GM21723 (cell line): ENCODE measurements at regions not wholly inside any gene's neighbourhood (a gene's known extent, or its start where the extent isn't known, plus 50 kb on each side); places are given as distances from the start of the nearest gene placed in this dataset.

ENCODE experiments used
- ATAC-seq: cut with Tn5 transposase; IDR thresholded peaks from one replicate; pipeline ENCODE4 v1.9.1; 2021; ENCODE audit warnings: mild to moderate bottlenecking, moderate library complexity; ENCODE audit not compliant: unreplicated experiment

- ATAC-seq: no peak
Observed at GRCh38 chr14:71482671-71483070, 449.6 kb upstream of the RGS6 start.

DNA sequence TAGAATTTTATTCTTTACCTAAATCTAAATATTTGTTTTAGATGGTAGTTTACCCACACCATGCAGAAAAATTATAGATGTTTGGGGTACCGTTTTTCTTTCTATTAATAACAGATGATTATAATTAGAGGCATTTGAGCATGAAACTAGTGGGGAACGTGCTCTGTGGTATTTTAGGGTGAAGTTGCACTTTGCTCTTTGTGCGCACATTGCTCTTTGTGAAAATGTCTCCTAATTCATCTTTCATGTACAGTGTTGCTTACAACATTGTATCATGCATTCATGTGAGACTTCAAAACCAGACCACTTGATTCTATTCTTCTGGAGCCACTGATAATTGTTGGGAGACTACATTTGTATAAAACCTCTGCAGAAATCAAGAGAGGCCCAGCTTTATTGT is 449.1 kb upstream of the RGS6 start:
- ATAC-seq: no peak

DNA sequence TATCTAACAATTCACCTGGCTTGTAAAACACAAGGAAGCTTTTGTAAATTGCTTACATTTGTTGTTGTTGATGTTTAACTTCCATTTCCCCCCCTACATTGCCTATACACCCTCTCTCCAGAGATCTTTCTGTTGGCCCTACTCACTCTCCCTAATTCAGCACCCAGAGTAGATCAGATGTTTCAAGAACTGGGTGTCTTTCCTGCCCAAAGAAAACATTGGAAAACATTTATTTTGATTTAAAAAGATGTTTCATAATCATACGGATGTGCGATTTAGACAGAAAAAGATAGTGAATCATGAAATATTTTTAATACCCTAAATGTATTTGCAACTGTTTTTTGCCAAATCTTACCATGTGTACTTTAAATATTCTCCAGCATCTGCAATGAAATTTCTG is 446.4 kb upstream of the RGS6 start:
- ATAC-seq: no peak

DNA sequence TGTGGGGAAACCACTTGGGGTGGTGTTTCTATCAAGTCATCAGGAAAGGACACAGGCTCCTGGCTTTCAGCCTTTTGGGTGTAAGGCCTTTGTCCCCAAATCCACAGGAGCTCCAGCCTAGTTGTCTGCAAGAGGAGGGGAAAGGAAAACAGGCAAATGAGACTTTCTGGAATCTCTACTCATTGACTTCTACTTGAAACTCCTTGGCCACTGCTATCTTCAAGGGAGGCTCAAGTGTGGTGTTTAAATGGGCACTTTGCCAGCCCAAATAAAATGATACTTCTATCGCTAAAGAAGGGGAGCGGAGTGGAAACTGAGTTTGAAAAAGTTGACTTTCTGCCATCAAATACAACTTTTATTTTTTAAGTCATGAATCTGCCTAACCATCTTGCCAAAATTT is 445.9 kb upstream of the RGS6 start:
- ATAC-seq: no peak

DNA sequence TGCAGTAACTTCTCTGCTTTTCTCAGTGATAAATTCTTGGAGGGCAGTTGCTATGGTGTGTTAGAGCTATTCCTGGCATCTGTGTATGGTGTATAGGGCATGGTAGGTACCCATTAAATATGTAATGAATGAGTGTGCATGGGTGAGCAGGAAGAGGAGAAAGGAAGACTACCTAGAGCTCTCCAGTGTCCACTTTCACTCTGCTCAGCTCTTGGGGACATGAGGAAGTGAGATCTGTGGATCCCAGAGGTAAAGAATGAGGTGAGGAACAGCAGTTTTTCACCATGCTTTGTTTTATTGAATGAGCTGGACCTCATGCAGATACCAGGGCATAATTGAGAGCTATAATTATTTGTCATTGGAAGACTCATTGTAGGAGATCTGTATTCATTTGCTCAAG is 444.8 kb upstream of the RGS6 start:
- no peak for ATAC-seq

- ATAC-seq: no peak
Observed at GRCh38 chr14:71487941-71488340, 444.3 kb upstream of the RGS6 start.

DNA sequence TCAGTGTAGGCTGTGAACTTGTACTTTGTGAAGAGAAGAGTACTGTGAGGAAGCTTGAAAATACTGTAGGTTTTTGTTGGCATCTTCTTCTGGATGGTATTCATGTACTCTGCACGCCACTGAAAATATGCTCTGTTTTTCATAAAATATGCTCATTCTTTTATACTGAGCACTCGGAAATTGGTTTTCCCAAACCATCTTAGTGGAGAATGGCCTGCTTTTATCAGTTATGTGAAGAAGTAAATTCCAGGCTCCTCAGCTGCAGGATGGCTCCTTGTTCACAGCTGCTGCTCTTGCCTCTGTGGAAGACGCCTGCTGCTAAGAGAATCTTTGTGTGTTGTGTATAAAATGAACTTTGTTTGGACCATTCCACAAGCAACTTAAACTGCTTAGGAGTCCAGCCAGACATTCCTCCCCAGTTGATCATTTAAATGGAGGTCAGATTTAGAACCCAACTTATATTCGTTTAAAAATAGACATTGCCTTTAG is 443.5 kb upstream of the RGS6 start:
- ATAC-seq: no peak

- ATAC-seq: no peak
Observed at GRCh38 chr14:71489742-71490141, 442.5 kb upstream of the RGS6 start.

- ATAC-seq: no peak
Observed at GRCh38 chr14:71491931-71492330, 440.3 kb upstream of the RGS6 start.

DNA sequence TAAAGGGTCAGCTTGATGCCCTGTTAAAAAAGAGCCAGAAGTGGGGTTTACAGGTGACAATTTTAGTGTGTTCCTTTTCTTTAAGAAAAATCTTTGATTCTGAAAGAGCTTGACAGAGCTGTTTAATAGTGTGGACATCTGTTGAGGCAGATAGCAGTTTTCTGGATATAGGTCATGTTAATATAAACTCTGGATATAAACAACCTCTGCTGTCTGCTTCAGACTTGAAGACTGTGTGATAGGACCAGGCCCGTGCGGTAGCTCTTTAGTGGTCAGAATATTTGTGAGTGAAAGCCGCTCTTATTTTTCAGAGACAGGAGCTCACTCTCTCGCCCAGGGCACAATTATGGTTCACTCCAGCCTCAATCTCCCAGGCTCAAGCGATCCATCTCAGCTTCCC is 439.9 kb upstream of the RGS6 start:
- no peak for ATAC-seq

- peak; percentile 84 for ATAC-seq
Observed at GRCh38 chr14:71497645-71498086, 434.6 kb upstream of the RGS6 start.

- ATAC-seq: peak; percentile 21
Observed at GRCh38 chr14:71498212-71498611, 434.0 kb upstream of the RGS6 start.

GRCh38 chr14:71499018-71499417 is 433.2 kb upstream of the RGS6 start:
- ATAC-seq: no peak

DNA sequence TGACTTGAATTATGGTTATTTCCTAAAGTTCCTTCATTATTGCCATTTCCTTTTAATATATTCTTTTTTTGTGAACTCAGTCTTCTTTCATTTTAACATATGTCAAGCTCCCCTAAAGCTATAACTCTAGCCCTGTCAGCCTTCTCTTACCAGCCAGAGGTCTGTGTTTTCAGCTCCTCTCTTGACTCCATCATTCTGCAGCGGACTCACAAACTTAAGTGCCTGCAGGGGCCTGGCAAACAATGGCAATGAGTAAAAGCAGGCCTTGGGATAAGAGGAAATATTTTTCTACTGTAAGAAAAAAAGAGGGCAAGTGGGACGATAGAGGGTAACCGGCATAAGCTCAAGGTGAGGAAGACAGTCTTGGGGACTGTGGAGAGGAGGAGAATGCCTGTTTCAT is 424.5 kb upstream of the RGS6 start:
- no peak for ATAC-seq

DNA sequence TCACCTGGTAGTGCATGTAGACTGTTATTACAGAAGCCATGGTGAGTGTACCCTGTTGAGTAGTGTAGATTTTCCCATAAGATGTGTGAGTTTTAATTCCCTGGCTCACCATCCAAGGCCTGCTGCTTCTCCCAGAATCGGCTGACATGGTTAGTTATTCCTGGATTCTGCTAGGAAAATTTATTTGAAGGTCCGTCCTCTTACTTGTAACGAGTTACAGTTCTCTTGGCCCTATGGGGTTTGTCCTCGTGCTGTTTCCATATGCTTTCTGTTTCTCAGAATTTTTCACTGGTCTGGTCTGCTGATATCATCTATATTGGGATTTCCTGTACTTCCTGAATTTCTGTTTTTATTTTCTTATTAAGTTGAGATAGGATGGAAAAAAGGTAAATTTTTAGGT is 423.3 kb upstream of the RGS6 start:
- ATAC-seq: no peak

GRCh38 chr14:71511152-71511551 is 421.1 kb upstream of the RGS6 start:
- ATAC-seq: no peak

DNA sequence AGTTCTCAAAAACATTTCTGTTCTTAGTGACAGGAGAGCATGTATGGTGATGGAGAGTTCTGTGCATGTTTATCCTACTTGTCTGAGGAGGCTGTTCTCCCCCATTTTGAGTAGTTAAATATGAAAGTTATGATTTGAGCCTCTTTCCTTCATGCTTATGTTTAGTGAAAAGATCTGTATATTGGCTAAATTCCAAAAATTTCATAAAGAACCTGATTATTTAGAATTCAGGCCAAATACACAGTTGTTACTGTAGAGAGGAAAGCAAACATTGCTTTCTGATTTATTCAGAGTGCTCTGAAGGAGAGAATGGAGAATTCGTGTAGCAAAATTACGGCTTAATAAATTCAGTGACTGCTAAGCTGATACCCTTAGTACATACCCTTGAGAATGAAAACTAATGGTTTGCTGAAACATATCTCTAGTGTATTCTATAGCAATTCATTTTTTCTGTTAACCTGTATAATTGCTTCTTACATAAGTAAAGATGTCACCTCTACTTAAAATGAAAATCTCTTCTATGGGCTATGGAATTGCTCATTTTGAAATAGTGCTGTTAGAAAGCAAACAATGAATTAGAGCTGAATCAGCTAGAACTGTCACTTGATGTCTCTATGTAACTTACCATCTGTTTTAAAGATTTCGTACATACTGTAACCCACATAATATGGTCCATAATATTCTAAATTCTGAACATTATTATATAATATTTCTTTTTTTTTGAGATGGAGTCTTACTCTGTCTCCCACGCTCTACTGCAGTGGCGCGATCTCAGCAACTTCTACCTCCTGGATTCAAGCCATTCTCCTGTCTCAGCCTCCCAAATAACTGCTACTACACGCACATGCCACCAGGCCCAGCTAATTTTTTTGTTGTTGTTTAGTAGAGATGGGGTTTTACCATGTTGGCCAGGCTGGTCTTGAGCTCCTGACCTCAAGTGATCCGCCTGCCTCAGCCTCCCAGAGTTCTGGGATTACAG is 417.0 kb upstream of the RGS6 start:
- no peak for ATAC-seq

- no peak for ATAC-seq
Observed at GRCh38 chr14:71521238-71522135, 410.7 kb upstream of the RGS6 start.

DNA sequence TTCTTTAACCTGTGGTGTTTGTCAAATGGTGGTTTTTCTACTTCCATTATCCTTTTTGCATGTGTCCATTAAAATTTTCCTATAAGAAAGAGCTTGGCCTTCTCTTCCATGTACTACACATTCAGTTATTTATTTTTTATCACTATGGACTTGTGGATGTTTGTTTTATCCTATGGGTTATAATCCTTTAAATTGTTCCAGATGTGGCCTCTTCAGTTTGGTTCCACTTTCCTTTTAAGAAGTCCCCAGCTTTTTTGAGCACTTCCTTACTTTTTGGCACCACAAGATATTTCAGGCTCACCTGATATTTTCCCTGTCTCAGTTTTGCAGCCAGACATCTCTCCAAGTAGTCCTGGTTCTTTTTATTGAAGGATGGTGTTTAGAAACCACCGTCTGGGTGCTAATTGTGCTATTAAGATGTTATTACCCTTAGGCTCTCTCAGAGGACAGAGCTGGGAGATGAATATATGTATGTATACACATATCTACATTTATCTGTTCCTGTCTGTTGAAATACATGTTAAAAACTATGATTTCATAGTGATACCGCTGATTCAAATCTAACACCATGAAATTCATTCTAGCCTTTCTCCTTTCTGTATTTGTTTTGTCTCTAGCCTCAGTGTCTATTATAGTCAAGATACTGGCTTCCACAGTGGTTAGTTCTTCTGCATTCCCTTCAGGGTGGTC is 408.5 kb upstream of the RGS6 start:
- peak; percentile 83 for ATAC-seq

DNA sequence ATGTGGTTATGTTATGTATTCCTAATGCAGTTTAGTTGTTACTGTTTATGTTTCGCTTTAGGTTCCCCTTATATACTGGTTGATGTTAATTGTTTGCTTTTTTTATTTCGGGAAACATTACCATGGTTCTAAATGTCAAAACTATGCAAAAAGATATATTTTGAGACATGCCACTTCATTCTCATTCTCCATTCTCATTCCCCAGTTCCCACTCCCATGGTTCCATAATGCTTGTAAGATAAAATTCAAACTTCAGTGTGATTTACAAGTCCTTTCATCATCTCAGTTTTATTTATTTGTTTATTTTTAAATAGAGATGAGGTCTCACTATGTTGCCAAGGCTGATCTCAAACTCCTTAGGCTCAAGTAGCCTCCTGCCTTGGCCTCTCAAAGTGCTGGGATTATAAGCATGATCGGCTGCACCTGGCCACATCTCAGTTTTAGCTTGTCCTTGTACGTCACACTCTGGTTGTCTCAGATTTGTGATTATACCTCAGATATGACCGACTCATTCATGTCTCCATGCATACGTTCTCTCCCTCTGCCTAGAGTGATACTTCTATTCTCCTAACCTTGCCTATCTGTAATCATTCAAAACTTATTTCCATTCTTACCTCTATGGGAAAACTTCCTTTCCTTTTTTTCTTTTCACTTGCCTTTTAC is 407.8 kb upstream of the RGS6 start:
- ATAC-seq: peak; percentile 47
